ENCODE measurements at regions not wholly inside any gene's neighbourhood (a gene's known extent, or its start where the extent isn't known, plus 50 kb on each side); places are given as distances from the start of the nearest gene placed in this dataset.

GRCh38 chr21:35370071-35370470, 321.0 kb upstream of the RUNX1 start:
- no peak overlapping the region for H3K9ac ChIP-seq (ENCODE audit: insufficient read depth in 1 of 2, low read length in 2 of 2)
- ATAC-seq (ENCODE audit: insufficient read depth, low FRiP score) = no peak
- 95 to 99% methylated on average over 3 of the region's 3 CpGs for WGBS, 2 donors

DNA sequence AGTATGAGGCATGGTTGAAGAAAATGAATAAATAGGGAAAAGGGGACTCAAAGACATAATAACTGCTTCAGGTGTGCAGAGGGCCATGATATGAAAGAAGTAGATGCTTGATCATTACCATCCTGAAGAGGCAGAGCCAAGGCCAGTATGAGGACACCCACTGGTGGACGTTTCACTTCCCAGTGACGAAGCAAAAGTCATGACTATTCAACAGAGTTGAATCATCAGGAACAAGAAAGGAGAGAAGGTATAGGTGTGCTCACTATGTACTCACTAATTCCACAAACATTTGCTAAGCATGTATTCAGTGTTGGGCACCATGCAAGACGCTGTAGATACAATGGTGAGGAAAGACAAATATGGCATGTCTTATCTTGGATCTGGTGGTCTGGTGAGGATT, 319.2 kb upstream of the RUNX1 start:
- 82 to 97% methylated on average over 3 of the region's 3 CpGs for WGBS, 2 donors
- Histone ChIP-seq H3K4me3 (no peak overlapping the region), H3K9me3 (ENCODE audit: control insufficient read depth in 4 of 4, insufficient read depth in 3 of 4, low read length in 3 of 4) (peaks cover 0 to 2% (median 0%) of the 10 kb centered on the region in 4 donors), H3K36me3 (ENCODE audit: control insufficient read depth in 4 of 4, insufficient read depth in 4 of 4, low read length in 4 of 4) (no peaks in the 10 kb centered on the region), H3K27ac (ENCODE audit: low read depth in 1 of 2, low read length in 1 of 2) (no peak overlapping the region), H3K4me1 (ENCODE audit: control insufficient read depth in 5 of 5, insufficient read depth in 5 of 5, low read length in 5 of 5) (peaks cover 0 to 5% (median 0%) of the 10 kb centered on the region in 5 donors), H3K9ac (ENCODE audit: insufficient read depth in 1 of 2, low read length in 2 of 2) (no peak overlapping the region), H3K27me3 (ENCODE audit: control insufficient read depth in 3 of 3, insufficient read depth in 3 of 3, low read length in 2 of 3) (no peaks in the 10 kb centered on the region)
- TF ChIP-seq CTCF (IDR thresholded peaks at IDR 0.05; ENCODE audit: control extremely low read depth, extremely low read depth) = no peak
- DNase-seq (no peak), ATAC-seq (ENCODE audit: insufficient read depth, low FRiP score) (no peak)

More at GRCh38 chr21:35370071-35370470, 321.0 kb upstream of the RUNX1 start:
- peaks cover 0 to 5% (median 0%) of the 10 kb centered on the region in 5 donors for H3K4me1 ChIP-seq (ENCODE audit: control insufficient read depth in 5 of 5, insufficient read depth in 5 of 5, low read length in 5 of 5)
- H3K27ac ChIP-seq (ENCODE audit: low read depth in 1 of 2, low read length in 1 of 2) = no peak overlapping the region
- H3K27me3 ChIP-seq (ENCODE audit: control insufficient read depth in 3 of 3, insufficient read depth in 3 of 3, low read length in 2 of 3) = no peaks in the 10 kb centered on the region
- no peak for DNase-seq
- H3K4me3 ChIP-seq = no peak overlapping the region
- H3K9me3 ChIP-seq (ENCODE audit: control insufficient read depth in 4 of 4, insufficient read depth in 3 of 4, low read length in 3 of 4) = peaks cover 0 to 2% (median 0%) of the 10 kb centered on the region in 4 donors
- H3K36me3 ChIP-seq (ENCODE audit: control insufficient read depth in 4 of 4, insufficient read depth in 4 of 4, low read length in 4 of 4) = no peaks in the 10 kb centered on the region
- no peak for TF ChIP-seq CTCF (IDR thresholded peaks at IDR 0.05; ENCODE audit: control extremely low read depth, extremely low read depth)

DNA sequence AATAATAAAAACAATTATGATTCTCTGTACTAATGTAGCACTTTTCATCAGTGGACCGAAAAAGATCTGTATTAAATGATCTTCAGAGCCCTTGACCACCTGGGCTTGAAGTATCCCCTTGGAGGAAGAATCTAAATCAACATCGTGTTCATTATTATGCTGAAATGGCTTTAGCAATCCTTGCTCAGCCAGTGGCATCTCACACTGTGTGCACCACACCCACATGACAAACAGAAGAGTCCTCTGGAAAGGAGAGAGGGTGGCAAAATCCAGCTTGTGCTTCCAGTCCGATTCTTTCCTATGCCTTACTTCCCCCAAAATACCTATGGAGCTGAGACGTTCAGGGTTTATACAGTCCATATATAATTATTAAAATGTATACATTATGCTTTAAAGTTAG, 318.5 kb upstream of the RUNX1 start:
- ATAC-seq (ENCODE audit: insufficient read depth, low FRiP score) (no peak), DNase-seq (no peak)
- Histone ChIP-seq H3K27ac (ENCODE audit: low read depth in 1 of 2, low read length in 1 of 2) (no peak overlapping the region), H3K36me3 (ENCODE audit: control insufficient read depth in 4 of 4, insufficient read depth in 4 of 4, low read length in 4 of 4) (no peaks in the 10 kb centered on the region), H3K27me3 (ENCODE audit: control insufficient read depth in 3 of 3, insufficient read depth in 3 of 3, low read length in 2 of 3) (no peaks in the 10 kb centered on the region), H3K4me3 (no peak overlapping the region), H3K9me3 (ENCODE audit: control insufficient read depth in 4 of 4, insufficient read depth in 3 of 4, low read length in 3 of 4) (peaks cover 0 to 2% (median 0%) of the 10 kb centered on the region in 4 donors), H3K9ac (ENCODE audit: insufficient read depth in 1 of 2, low read length in 2 of 2) (no peak overlapping the region), H3K4me1 (ENCODE audit: control insufficient read depth in 5 of 5, insufficient read depth in 5 of 5, low read length in 5 of 5) (peaks cover 0 to 5% (median 0%) of the 10 kb centered on the region in 5 donors)
- 82 to 83% methylated on average over 4 of the region's 4 CpGs for WGBS, 2 donors
- no peak for TF ChIP-seq CTCF (IDR thresholded peaks at IDR 0.05; ENCODE audit: control extremely low read depth, extremely low read depth)
